NCI-H2196 (cell line): ENCODE measurements at regions not wholly inside any gene's neighbourhood (a gene's known extent, or its start where the extent isn't known, plus 50 kb on each side); places are given as distances from the start of the nearest gene placed in this dataset.

ENCODE experiments used
- DNase-seq: peaks from one replicate; lab custom pipeline; 2025; ENCODE audit not compliant: unreplicated experiment; lab: John Stamatoyannopoulos, UW

DNA sequence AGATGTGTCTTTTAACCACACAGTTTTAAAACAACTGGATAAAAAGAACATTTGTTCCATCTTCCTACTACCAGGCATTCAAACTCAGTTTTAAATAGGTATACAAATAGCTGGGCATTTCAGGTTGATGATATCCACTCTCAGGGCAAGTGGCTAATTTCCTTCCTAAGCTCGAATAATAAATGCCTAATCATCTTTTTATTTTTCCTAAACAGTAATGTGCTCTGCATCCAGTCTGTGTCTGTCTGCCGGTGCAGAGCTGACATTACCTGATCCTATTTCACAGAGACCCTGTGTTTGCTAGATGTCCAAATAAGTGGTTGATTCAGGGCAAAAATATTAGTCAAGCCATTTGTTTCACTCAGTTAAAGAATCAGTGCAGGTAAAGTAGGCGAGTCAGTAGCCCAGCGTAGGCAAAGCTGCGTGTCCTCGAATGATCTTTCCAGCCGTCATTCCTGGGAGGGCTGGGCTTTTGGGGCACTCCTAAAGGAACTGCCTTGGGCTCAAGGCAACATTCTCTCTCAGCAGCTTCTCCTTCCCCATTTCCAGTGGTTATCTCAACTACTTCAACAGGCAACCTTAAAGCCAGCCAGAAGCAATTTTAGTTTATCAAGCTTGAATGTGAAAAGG lies 74.2 kb upstream of the BMP2 start:
- DNase-seq, result no peak

DNA sequence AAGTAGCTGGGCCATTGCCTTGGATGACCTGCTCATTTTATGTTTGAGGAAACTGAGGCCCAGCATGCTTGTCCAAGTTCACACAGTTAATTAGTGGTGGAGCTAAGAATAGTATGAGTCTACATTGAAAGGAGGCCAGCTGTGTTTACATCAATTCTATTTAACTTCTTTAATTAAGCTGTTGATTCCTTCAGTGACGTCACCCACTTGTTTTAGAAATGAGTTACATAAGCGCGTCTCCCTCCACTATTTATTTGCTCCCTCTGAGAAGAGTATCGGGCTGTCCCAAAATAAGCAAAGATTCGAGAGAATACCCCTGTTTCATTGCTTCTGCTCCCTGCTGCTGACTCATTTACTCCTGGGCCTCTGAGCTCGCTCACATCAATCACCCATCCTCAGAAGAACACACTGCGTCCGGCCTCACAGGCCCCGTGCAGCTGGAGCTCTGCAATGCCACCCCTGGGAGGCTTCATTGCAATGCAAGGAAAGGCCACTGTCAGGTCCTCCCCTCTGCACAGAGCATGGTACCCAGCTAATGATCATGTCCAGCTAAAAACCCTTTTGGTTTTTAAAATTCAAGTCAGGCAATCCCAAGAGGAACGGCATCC lies 74.8 kb upstream of the BMP2 start:
- DNase-seq, result no peak

DNA sequence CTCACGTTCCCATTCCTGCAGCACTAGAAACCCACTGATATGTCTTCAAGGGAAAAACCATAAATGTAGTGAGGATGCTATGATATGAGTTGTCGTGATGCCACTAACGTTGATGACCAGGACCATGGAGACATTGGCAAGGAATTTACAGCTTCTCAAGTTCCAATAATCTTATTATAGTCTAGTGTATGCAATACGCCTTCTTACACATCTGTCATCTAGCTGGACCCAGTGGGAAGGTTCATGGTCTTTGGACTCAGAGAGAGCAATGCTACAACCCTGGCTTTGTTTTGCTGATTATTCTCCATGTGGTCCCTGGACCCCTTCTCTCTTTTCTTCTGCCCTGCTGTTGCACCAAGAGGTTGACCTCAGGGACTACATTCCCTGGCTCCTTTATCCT lies 76.0 kb upstream of the BMP2 start:
- DNase-seq, result no peak

DNA sequence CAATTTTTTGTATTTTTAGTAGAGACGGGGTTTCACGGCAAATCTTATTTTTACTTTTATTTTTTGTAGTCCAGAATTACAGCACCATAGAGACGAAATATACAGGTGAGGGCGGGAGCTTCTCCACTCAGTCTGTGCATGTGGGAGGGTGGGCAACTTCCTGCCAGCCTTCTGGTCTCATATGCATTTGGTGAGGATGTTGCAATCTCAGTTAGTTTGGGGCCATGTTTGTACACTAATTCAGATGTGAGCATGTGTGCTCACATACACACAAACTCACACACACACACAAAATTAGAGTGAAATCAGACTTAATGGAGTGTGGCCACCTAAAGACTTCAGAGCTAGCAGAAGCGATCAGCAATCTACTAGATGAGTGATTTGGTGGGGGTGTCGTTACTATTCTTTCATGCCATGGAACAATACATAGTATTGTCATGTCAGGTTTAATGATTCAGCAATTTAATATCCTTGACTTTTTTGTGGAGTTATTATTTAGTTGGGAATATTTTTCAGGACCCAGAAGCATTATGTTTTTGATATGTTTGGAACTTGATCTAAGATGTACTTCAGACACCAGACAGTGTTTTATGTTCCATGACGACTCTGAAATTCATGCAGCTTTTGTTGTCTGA lies 78.0 kb upstream of the BMP2 start:
- DNase-seq, result no peak

DNA sequence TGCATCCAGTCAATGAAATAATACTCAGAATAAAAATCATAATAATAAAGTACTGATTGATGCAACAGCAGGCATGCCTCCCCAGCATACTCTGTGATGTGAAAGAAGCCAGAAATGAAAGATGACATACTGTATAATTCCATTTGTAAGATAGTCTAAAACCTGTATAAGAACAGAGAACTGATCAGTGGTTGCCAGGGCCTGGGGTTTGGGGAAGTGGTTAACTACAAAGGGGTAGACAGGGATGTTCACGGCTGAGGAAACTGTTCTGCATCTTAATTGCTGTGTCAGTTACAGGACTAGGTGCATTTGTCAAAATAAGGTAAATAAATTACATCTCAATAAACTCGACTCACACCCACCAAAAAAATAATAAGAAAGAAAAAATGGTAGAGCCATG lies 81.3 kb upstream of the BMP2 start:
- no peak for DNase-seq

DNA sequence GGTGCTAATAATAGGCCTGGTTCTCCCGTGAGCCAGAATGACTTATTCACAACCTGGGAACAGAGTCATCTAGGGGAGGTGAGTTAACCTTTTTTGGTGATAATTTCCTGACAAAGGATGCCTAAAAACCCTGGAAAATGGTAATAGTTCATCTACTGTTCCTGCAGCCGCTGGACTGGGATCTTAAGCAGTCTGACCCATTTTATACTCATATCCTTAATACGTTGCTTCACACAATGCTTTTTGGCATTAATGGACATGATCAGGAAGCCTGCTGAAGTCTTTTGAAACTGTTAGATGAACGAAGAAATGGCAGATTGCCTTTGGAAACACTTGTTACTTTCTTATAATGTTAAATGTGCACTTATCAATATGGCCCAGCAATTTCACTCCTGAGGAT lies 81.9 kb upstream of the BMP2 start:
- DNase-seq, result no peak

DNA sequence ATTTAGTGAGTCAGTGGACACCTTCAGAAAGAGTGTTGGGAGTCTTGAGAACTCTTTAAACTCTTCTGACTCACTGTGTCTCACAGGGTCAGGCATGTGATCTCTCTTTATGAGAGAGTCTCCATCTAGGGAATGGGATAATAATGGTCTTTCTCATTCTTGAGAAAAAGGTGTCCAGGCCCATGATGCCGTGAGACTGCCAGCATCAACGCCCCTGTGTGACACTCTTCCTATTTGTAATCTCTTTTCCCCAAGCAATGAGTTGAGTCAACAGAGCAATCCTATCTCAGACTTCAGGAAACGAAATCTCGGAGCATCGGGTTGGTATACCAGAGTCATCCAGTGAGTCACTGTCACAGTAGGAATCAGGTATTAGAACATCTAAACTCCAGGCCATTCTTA lies 82.3 kb upstream of the BMP2 start:
- DNase-seq, result no peak

DNA sequence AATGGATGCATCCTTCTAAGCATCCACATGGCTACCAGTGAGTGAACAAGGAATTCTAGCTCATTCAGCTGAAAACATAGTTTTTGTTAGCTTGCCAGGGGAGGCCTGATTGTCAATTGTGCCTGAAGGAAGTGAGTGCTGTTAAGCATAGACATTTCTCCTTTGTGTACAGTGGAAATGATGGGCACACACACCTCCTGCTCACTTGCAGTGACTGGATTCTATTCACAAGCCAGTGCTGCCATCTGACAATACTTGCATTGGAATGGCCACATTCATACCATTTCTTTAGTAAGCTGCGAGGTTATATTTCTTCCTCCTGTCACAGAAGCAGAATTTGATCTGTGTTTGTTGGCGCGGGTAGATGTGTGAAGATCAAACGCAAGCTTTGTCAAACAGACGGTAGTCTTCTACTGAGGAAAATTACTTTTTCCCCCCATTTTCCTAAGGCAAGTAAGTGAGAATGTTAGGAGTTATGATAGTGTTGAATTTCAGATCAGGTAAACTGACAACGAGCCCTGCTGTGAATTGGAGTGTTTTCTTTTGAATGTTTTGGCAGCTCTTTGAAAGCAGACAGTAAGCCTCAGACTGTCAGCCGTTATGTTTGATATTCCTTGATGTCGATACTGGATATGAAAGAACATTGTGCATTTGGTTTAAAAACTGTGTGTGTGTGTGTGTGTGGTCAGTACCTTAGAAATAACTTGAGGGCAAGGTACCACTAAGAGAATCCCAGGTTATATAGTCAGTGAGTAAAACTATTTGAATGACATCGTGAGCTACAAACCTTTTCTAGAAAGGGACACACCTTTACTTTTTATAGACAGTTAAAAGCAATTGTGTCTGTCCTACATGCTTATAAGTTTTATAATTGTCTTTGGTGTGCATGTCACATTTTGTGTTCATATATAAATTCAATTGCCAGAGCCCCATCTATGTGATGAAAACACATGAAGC lies 84.2 kb upstream of the BMP2 start:
- no peak for DNase-seq

DNA sequence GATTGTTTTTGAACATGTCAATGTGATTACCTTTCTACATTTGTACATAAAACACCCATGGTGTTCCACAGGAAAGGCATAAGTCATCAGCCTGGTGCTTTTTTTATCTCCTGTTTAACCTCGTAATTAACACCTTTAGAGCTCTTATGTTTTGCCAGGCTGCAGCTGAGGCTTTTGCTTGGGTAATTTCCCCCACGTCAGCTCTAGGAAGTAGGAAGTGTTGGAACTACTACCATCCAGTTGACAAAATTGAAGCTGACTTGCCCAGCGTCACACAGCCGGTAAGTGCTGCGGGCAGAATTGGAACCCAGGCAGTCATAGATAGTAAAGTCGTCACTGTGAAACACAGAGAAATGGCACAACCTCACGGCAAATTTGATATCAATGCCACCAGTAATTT lies 86.6 kb upstream of the BMP2 start:
- no peak for DNase-seq

DNA sequence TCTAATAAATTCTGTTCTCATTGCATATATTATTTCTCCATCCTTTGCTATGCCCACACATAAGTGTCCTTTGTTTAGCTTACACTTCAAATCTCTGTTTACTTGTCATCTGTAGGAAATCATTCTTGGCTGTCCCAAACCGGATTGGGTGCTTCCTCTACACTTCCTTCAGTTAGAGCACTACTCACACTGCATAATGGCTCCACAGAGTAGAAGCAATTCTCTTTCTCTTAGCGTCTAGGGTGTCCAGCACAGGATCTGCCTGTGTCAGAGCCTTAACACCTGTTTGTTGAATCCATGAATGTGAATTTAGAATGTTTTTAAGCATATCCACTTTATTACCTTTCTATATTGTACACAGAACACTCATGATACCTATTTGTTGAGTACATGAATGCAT lies 87.0 kb upstream of the BMP2 start:
- no peak for DNase-seq

DNA sequence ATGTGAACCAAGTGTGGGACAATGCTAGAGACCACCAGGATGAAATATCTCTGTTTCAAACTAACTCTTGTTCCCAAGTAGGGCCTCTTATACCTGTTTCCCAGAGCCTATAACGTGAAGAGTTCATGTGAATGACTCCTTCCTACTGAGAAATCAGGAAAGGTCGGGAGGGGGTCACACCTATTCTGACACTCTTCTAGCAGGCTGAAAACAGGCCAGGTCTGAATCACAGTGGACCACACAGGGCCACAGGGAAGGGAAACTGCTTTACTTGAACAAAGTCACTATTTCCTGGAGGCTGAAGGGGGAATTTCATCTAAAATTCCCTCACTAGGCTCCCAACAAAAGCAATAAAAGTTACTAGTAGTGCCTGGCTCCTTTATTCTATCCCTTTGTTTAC lies 88.4 kb upstream of the BMP2 start:
- no peak for DNase-seq

DNA sequence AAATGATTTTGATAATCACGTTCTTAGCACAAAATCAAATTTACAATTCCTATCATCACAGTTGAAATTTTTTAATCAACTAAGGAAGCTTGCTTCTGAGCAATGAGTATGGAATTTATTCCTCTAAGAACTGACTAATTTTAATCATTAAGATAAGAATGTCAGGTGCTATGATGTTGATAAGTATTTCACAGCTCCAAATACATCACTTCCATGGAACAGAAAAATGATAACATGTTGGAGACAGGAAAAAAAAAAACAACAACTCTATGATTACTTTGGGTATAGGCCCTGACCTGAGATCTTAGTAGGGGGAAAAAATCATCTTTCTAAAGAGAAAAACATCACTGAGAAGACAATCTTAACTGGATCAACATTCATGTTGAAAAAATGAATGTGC lies 89.4 kb upstream of the BMP2 start:
- DNase-seq, result no peak

DNA sequence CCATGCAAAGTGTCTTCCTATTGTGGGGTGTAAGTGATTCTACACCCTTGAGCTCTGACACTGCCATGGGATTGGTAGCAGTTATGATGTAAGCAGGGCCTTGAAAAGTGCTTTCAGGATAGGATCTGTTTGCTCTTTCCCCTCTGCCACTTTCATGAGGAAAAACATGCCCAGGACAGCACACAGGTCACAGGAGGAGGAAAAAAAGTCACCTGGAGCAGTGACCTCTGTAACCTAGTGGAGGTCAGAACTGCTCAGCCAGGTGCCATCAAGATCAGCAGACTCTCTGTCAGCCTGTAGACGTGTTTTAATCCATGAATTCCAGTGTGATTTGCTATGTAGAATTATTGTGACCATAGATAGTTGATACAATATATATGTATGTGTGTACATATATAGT lies 92.7 kb upstream of the BMP2 start:
- no peak for DNase-seq

DNA sequence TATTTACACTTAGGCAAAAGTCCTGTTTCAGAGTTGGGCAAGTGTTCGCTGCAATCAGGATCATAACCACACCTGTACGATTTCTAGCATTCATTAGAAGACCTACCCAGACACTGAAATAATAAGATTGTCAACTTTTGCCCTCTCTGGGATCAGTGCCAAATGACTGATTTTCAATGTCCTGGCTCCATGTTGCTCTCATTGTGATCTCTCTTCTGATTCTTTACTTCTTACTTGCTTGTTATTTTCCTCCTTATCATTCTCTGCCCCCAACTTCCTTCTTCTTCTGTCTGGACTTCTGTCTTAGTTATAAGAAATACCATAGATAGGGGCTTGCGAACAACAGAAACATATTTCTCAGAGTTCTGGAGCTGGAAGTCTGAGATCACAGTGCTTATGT lies 94.4 kb upstream of the BMP2 start:
- no peak for DNase-seq

DNA sequence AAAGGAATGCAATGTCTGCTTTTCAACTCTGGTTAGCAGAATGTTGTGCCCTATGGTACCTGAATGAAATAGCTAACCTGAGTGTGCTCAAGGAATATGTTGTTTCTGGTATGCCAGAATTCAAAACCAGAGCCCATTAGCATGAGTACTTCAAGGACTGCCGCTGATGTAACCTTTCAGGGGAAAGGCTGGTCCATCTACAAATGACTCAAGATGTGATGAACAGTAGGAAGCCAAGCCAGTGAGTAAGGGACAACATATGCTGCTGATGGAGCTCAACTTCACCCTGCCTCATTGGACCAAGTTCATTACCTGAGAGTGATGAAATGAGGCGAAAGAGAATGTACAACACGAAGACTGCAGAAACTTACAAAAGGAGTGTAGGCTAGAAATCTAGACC lies 95.7 kb upstream of the BMP2 start:
- no peak for DNase-seq

DNA sequence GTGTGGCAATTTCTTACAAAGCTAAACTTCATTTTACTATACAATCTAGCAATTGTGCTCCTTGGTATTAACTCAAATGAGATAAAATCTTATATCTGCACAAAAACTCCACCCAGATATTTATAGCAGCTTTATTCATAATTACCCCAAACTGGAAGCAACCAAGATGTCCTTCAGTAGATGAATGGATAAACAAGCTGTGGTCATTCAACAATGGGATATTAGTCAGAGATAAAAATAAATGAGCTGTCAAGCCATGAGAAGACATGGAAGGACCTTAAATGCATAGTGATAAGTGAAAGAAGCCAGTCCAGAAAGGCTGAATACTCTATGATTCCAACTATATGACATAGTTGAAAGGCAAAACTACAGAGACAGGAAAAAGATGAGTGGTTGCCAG lies 98.9 kb upstream of the BMP2 start:
- DNase-seq, result no peak

DNA sequence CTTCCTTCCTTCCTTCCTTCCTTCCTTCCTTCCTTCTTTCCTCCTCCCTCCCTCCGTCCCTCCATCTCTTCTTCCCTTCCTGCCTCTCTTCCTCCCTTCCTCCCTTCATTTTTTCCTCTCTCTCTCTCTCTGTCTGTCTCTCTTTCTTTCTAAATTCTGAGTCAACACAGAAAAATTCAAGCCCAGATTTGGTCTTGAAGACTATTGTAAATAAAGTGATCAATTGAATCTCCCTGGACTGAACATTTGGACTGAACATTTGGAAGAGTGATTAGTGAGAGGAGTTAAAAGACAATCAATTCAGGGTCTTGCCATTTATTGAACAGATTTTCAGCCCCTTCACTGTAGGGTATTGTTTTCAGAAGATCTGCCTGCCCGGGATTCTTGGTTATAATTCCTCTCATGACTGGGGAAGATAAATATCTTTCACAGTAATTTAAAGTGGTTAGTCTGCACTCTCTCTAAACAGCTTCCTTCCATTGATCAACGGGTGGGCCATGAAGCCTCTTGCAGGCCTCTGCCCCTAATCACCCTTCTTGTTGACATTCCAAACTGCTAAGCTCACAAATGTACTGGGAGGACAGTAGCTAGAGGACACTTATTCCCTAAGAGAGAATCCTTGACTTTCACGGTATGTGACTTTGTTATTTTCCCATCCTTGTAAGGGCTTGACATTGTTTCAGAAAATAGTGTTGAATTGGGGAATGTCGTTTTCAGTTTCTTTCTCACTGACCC lies 101.7 kb upstream of the BMP2 start:
- no peak for DNase-seq

DNA sequence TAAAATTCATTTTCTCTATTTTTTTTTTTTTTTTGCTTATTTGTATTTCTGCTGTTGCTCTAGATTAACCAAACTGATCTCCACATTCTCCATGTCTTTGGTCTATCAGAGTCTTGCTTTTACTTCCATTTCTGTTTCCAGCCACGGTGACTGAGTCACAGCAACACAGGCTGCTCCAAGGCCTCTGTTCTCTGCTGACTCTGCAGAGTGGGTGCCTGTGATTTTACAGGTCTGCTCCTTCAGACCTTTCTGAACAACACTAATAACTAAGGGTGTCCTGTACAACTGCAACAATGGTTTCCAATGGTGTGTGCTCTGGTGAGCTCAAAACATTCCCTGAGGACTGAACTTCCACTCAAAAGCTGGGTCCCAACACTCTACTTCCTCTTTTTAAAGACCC lies 102.3 kb upstream of the BMP2 start:
- no peak for DNase-seq

DNA sequence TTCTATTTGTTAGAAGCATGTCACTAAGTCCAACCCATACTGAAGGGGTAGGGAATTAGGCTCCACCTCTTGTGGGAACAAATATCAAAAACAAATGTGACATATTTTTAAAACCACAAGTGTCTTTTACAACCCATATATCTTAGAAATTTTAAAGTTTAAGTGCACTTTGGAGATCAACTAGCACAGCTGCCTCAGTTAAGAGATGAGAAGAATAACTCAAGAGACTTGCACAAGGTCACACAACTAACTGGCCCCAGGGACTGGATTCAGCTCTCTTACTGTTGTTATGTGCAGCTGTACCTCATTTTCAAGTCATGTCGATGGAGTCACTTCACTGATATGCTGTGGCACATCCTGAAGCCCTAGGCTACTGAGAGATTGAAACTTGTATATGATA lies 102.9 kb upstream of the BMP2 start:
- DNase-seq, result no peak

DNA sequence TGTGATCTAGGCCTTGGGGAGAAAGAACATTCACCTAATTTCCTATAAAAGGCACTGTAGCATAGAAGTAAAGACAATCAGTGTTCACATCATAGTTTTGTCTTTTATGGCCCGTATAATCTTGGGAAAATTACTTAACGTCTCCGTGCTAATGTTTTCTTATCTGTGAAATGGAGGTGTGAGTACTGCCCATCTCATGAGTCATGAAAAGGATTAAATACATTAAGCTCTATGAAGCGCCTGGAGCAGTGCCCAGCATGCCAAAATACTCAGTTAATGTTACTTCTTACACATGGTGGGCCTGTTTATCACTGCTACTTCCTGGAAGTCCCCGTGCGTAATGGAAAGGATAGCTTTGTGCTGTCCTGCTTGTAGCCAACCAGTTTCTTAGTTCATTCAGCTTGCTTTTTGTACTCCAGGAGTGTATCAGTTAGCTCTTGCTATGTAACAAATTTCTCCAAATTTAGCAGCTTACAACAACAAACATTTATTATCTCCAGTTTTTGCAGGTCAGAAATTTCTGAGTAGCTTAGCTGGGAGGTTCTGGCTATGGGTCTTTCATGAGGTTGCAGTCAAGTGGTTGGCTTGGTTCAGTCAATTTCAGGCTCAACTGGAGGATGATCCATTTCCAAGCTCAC lies 103.6 kb upstream of the BMP2 start:
- DNase-seq, result no peak

DNA sequence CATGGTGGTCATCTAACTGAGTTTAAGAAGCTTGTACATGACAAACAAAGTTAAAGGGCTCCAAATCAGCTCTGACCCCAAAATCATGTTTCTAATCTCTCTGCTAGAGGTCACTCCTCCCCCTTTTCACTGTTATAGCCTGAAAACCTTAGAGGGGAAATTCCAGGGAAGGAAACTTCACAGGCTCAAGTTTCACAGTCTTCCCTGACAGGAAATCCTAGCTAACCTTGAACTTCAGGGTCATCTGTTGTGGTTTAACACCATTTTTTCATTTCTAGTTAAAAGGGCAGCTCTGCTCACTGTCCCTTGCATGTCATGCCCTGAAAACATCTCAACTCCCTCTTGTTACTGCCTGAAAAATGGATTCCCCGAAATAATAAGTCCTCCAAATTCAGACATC lies 104.4 kb upstream of the BMP2 start:
- DNase-seq, result no peak
